WTC11 (cell line): ENCODE measurements at regions not wholly inside any gene's neighbourhood (a gene's known extent, or its start where the extent isn't known, plus 50 kb on each side); places are given as distances from the start of the nearest gene placed in this dataset.

Source experiments
- ESRRA ChIP-seq: sonication (generic); formaldehyde crosslinking; IDR thresholded peaks from 2 replicates; pipeline ENCODE4 v1.8.1; 2022; ENCODE audit warnings: mild to moderate bottlenecking, missing genetic modification reagents, borderline replicate concordance
- TEAD1 ChIP-seq: sonication (generic); formaldehyde crosslinking; IDR thresholded peaks from 2 replicates; pipeline ENCODE4 v1.8.0; 2022; ENCODE audit warnings: mild to moderate bottlenecking, missing genetic modification reagents
- TF ChIP-seq, protein P1 (sequence below): fragments of 200-600 bp; IDR thresholded peaks from 2 replicates; pipeline ENCODE4 v1.8.0; 2022; ENCODE audit warnings: antibody characterized with exemption
- TF ChIP-seq, protein P2 (sequence below): sonication (generic); formaldehyde crosslinking; IDR thresholded peaks from 2 replicates; pipeline ENCODE4 v1.8.0; 2022; ENCODE audit warnings: mild to moderate bottlenecking, missing genetic modification reagents

DNA sequence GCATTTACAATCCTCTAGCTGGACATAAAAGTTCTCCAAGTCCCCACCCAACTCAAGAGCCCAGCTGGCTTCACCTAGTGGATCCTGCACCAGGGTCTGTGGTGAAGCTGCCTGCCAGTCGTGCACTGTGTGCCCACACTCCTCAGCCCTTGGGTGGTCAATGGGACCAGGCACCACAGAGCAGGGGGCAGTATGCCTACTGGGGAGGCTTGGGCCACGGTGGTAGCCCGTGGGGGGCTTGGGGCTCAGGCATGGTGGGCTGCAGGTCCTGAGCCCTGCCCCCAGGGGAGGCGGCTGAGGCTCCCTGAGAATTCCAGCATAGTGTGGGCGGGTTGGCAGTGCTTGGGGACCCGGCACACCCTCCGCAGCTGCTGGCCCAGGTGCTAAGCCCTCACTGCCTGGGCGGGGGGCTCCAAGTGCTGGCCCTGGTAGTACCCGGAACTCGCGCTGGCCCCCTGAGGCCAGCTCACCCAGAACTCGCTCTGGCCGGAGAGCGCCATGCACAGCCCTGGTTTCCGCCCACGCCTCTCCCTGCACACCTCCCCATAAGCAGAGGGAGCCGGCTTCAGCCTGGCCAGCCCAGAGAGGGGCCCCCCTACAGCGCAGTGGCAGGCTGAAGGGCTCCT, 1473.4 kb downstream of the SUCLG1 start:
- TF ChIP-seq, protein P1, sequence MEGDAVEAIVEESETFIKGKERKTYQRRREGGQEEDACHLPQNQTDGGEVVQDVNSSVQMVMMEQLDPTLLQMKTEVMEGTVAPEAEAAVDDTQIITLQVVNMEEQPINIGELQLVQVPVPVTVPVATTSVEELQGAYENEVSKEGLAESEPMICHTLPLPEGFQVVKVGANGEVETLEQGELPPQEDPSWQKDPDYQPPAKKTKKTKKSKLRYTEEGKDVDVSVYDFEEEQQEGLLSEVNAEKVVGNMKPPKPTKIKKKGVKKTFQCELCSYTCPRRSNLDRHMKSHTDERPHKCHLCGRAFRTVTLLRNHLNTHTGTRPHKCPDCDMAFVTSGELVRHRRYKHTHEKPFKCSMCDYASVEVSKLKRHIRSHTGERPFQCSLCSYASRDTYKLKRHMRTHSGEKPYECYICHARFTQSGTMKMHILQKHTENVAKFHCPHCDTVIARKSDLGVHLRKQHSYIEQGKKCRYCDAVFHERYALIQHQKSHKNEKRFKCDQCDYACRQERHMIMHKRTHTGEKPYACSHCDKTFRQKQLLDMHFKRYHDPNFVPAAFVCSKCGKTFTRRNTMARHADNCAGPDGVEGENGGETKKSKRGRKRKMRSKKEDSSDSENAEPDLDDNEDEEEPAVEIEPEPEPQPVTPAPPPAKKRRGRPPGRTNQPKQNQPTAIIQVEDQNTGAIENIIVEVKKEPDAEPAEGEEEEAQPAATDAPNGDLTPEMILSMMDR: no peak
- TF ChIP-seq, protein P2, sequence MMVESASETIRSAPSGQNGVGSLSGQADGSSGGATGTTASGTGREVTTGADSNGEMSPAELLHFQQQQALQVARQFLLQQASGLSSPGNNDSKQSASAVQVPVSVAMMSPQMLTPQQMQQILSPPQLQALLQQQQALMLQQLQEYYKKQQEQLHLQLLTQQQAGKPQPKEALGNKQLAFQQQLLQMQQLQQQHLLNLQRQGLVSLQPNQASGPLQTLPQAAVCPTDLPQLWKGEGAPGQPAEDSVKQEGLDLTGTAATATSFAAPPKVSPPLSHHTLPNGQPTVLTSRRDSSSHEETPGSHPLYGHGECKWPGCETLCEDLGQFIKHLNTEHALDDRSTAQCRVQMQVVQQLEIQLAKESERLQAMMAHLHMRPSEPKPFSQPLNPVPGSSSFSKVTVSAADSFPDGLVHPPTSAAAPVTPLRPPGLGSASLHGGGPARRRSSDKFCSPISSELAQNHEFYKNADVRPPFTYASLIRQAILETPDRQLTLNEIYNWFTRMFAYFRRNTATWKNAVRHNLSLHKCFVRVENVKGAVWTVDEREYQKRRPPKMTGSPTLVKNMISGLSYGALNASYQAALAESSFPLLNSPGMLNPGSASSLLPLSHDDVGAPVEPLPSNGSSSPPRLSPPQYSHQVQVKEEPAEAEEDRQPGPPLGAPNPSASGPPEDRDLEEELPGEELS (CRISPR knock-in tag): no peak
- no peak for TF ChIP-seq TEAD1 (CRISPR knock-in tag)
- TF ChIP-seq ESRRA (CRISPR knock-in tag): no peak
